ENCODE measurements at regions not wholly inside any gene's neighbourhood (a gene's known extent, or its start where the extent isn't known, plus 50 kb on each side); places are given as distances from the start of the nearest gene placed in this dataset.

GRCh38 chr11:22567759-22568158 is 57.9 kb downstream of the FANCF start:
- TF ChIP-seq MXI1 (conservative IDR thresholded peaks at IDR 0.05; ENCODE audit: poor library complexity, severe bottlenecking): no peak
- no peak for TF ChIP-seq TAF1 (IDR thresholded peaks at IDR 0.05; ENCODE audit: low read depth)
- TF ChIP-seq SMC3 (conservative IDR thresholded peaks at IDR 0.05; ENCODE audit: poor library complexity): no peak
- no peak for TF ChIP-seq EZH2 (IDR thresholded peaks at IDR 0.05; ENCODE audit: borderline replicate concordance, insufficient read depth, low read length, poor library complexity, severe bottlenecking)
- TF ChIP-seq REST (IDR thresholded peaks at IDR 0.05; ENCODE audit: borderline replicate concordance): no peak
- TF ChIP-seq RAD21 (conservative IDR thresholded peaks at IDR 0.05): no peak
- no peak for TF ChIP-seq EP300 (conservative IDR thresholded peaks at IDR 0.05; ENCODE audit: poor library complexity, severe bottlenecking)
- no peak for TF ChIP-seq CTCF (IDR thresholded peaks at IDR 0.05; ENCODE audit: poor library complexity, severe bottlenecking)
- TF ChIP-seq POLR2AphosphoS5 (IDR thresholded peaks at IDR 0.05): no peak
- H2AFZ ChIP-seq (ENCODE audit: low read depth, low read length): no peak overlapping the region
- no peak overlapping the region for H3K9ac ChIP-seq (ENCODE audit: low read length)
- no peaks in the 10 kb centered on the region for H3K36me3 ChIP-seq (ENCODE audit: insufficient read depth, low read length)
- H3K9me3 ChIP-seq (ENCODE audit: low read length): no peaks in the 10 kb centered on the region
- no peaks in the 10 kb centered on the region for H3K27me3 ChIP-seq (ENCODE audit: insufficient read depth, low read depth, low read length)
- no peaks in the 10 kb centered on the region for H4K20me1 ChIP-seq (ENCODE audit: insufficient read depth)
- H3K4me2 ChIP-seq (ENCODE audit: low read length): no peak overlapping the region
- no peaks in the 10 kb centered on the region for H3F3A ChIP-seq (ENCODE audit: insufficient read depth, low read length, poor library complexity, severe bottlenecking)
- no peaks in the 10 kb centered on the region for H3K9me2 ChIP-seq (ENCODE audit: insufficient read depth, low read length)
- no peaks in the 10 kb centered on the region for H3K79me2 ChIP-seq (replicated peaks; ENCODE audit: insufficient read depth, low read length)
- H3K4me3 ChIP-seq (ENCODE audit: low read length): no peak overlapping the region
- H3K27ac ChIP-seq (ENCODE audit: low read length): no peak overlapping the region

- TF ChIP-seq TAF1 (IDR thresholded peaks at IDR 0.05; ENCODE audit: low read depth): no peak
- no peak for TF ChIP-seq POLR2AphosphoS5 (IDR thresholded peaks at IDR 0.05)
- TF ChIP-seq CTCF (IDR thresholded peaks at IDR 0.05; ENCODE audit: poor library complexity, severe bottlenecking): no peak
- TF ChIP-seq REST (IDR thresholded peaks at IDR 0.05; ENCODE audit: borderline replicate concordance): no peak
- TF ChIP-seq RAD21 (conservative IDR thresholded peaks at IDR 0.05): no peak
- TF ChIP-seq EP300 (conservative IDR thresholded peaks at IDR 0.05; ENCODE audit: poor library complexity, severe bottlenecking): no peak
- TF ChIP-seq EZH2 (IDR thresholded peaks at IDR 0.05; ENCODE audit: borderline replicate concordance, insufficient read depth, low read length, poor library complexity, severe bottlenecking): no peak
- no peak for TF ChIP-seq SMC3 (conservative IDR thresholded peaks at IDR 0.05; ENCODE audit: poor library complexity)
- TF ChIP-seq MXI1 (conservative IDR thresholded peaks at IDR 0.05; ENCODE audit: poor library complexity, severe bottlenecking): no peak
- Histone ChIP-seq H3K4me2 (ENCODE audit: low read length) (no peak overlapping the region), H3K27me3 (ENCODE audit: insufficient read depth, low read depth, low read length) (no peaks in the 10 kb centered on the region), H3K36me3 (ENCODE audit: insufficient read depth, low read length) (no peaks in the 10 kb centered on the region), H3K79me2 (replicated peaks; ENCODE audit: insufficient read depth, low read length) (no peaks in the 10 kb centered on the region), H3K9ac (ENCODE audit: low read length) (no peak overlapping the region), H3K9me2 (ENCODE audit: insufficient read depth, low read length) (no peaks in the 10 kb centered on the region), H3K4me3 (ENCODE audit: low read length) (no peak overlapping the region), H4K20me1 (ENCODE audit: insufficient read depth) (no peaks in the 10 kb centered on the region), H3F3A (ENCODE audit: insufficient read depth, low read length, poor library complexity, severe bottlenecking) (no peaks in the 10 kb centered on the region), H3K9me3 (ENCODE audit: low read length) (no peaks in the 10 kb centered on the region), H2AFZ (ENCODE audit: low read depth, low read length) (no peak overlapping the region), H3K27ac (ENCODE audit: low read length) (no peak overlapping the region)
These were observed 59.3 kb downstream of the FANCF start for GRCh38 chr11:22566293-22566692.

Data from neural cell (in vitro differentiated cells).